ENCODE measurements at regions not wholly inside any gene's neighbourhood (a gene's known extent, or its start where the extent isn't known, plus 50 kb on each side); places are given as distances from the start of the nearest gene placed in this dataset.

GRCh38 chr1:227392984-227393764, 74.9 kb upstream of the CDC42BPA start:
- no peak for TF ChIP-seq POLR2AphosphoS5 (IDR thresholded peaks at IDR 0.05; ENCODE audit: low read depth, low read length)
- TF ChIP-seq CTCF (IDR thresholded peaks at IDR 0.05 in 2 of 3, conservative IDR thresholded peaks at IDR 0.05 in 1 of 3; ENCODE audit: borderline replicate concordance in 1 of 3, insufficient read depth in 1 of 3, low read depth in 2 of 3, low read length in 2 of 3): no peak
- no peak for TF ChIP-seq POLR2A (IDR thresholded peaks at IDR 0.05; ENCODE audit: borderline replicate concordance, extremely low read depth, insufficient read depth, insufficient read length)
